ENCODE measurements at regions not wholly inside any gene's neighbourhood (a gene's known extent, or its start where the extent isn't known, plus 50 kb on each side); places are given as distances from the start of the nearest gene placed in this dataset.

- TF ChIP-seq CTCF (conservative IDR thresholded peaks at IDR 0.05): no peak
- TF ChIP-seq ZFX (IDR thresholded peaks at IDR 0.05): no peak
Observed at GRCh38 chr4:16344853-16345252, 118.6 kb upstream of the TAPT1 start.

All from C4-2B (cell line).